HG03520 (cell line): ENCODE measurements at regions not wholly inside any gene's neighbourhood (a gene's known extent, or its start where the extent isn't known, plus 50 kb on each side); places are given as distances from the start of the nearest gene placed in this dataset.

Experiments
- ATAC-seq: cut with Tn5 transposase; IDR thresholded peaks from one replicate; pipeline ENCODE4 v1.9.1; 2021; ENCODE audit warnings: mild to moderate bottlenecking, moderate library complexity; ENCODE audit not compliant: unreplicated experiment

DNA sequence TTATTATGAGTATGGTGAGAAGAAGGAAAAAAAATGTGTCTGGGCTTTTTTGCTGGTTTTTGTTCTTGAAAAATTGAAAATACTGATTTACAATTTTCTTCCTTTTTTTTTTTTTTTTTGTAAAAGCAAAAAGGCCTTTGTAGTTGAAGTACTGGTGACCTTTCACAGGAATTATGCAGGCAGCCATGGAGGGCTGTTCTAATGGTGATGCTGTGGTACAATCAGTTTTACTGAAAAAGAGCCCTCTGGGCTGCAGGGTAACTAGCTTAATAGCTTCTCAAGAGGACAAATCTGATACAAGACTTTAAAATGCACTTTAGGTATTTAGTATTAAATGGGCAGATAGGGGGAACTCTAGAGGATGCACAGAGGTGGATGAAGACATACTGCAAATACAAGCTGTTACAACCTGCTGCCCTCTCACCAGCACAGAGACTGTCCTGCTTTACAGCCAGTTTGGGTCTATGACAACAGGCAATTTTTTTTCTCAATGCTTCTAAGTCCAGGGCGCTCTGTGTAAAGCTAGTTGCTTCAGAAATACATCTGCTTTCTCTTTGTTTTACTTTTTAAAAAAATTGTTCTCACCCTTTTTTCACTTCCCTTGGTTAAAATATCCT lies 61.6 kb upstream of the HS3ST5 start:
- no peak for ATAC-seq

DNA sequence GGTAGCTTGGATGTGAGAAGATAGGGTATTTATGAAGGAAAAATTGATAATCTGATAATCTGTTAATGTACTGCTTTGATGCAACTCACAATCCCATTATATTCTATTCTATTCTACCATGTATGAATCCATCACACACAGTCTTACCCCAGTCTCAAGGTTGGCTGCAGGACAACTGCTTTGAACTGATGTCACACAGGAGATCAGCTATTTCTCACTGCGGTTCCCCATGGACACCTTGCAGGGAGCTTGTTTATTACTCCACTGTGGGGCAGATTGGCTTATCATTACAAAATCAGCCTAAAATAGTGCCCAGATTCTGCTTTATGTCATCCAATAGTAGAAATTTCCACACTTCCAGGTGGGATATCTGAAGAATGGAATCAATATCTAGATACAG lies 61.0 kb upstream of the HS3ST5 start:
- ATAC-seq = no peak

GRCh38 chr6:114398481-114398880 lies 55.7 kb upstream of the HS3ST5 start:
- no peak for ATAC-seq
